ENCODE measurements at regions not wholly inside any gene's neighbourhood (a gene's known extent, or its start where the extent isn't known, plus 50 kb on each side); places are given as distances from the start of the nearest gene placed in this dataset.
"Not testable (repeated sequence)": the region's sequence is repeated elsewhere in the genome, so short reads cannot be mapped to it uniquely, and the experiment has no call there.

DNA sequence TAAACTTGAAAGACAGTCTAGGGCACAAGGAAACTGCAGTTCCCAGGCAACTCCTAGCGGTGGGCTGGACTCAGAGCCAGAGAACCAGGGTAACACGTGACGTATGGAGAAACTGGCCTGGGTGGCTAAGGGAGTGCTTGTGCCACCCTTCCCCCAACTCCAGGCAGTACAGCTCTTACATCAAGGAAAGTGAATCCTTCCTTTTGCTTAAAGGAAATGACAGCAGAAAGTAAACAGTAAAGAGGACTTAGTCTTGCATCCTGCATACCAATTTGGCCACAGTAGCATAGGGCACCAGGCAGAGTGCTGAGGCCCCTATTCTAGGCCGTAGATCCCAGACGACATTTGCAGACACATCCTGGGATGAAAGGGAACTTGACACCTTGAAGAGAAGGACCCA lies 322.8 kb downstream of the CD109 start:
- Histone ChIP-seq H3K9me2 (replicated peaks; ENCODE audit: control insufficient read depth, low read length) (no peaks in the 10 kb centered on the region), H3K4me1 (ENCODE audit: control insufficient read depth, low read length) (no peaks in the 10 kb centered on the region), H3K4me3 (ENCODE audit: low read length) (no peak overlapping the region), H3K27ac (ENCODE audit: low read depth, low read length) (no peak overlapping the region), H3K9me3 (ENCODE audit: control insufficient read depth, insufficient read depth, low read length) (no peaks in the 10 kb centered on the region), H3K27me3 (ENCODE audit: control insufficient read depth, low read length) (no peaks in the 10 kb centered on the region), H3F3A (ENCODE audit: control insufficient read depth, insufficient read depth) (no peaks in the 10 kb centered on the region), H3K4me2 (ENCODE audit: low read length) (no peak overlapping the region), H3K79me2 (ENCODE audit: control insufficient read depth, low read length) (no peaks in the 10 kb centered on the region), H4K20me1 (ENCODE audit: control insufficient read depth, insufficient read depth, low read depth, low read length) (no peaks in the 10 kb centered on the region), H3K36me3 (ENCODE audit: control insufficient read depth, low read length) (no peaks in the 10 kb centered on the region)
- TF ChIP-seq, protein P1, sequence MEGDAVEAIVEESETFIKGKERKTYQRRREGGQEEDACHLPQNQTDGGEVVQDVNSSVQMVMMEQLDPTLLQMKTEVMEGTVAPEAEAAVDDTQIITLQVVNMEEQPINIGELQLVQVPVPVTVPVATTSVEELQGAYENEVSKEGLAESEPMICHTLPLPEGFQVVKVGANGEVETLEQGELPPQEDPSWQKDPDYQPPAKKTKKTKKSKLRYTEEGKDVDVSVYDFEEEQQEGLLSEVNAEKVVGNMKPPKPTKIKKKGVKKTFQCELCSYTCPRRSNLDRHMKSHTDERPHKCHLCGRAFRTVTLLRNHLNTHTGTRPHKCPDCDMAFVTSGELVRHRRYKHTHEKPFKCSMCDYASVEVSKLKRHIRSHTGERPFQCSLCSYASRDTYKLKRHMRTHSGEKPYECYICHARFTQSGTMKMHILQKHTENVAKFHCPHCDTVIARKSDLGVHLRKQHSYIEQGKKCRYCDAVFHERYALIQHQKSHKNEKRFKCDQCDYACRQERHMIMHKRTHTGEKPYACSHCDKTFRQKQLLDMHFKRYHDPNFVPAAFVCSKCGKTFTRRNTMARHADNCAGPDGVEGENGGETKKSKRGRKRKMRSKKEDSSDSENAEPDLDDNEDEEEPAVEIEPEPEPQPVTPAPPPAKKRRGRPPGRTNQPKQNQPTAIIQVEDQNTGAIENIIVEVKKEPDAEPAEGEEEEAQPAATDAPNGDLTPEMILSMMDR (IDR thresholded peaks at IDR 0.05; ENCODE audit: low read depth, low read length, poor library complexity, severe bottlenecking), result no peak
- no peak for TF ChIP-seq EZH2phosphoT487 (IDR thresholded peaks at IDR 0.05; ENCODE audit: borderline replicate concordance, low read length)

DNA sequence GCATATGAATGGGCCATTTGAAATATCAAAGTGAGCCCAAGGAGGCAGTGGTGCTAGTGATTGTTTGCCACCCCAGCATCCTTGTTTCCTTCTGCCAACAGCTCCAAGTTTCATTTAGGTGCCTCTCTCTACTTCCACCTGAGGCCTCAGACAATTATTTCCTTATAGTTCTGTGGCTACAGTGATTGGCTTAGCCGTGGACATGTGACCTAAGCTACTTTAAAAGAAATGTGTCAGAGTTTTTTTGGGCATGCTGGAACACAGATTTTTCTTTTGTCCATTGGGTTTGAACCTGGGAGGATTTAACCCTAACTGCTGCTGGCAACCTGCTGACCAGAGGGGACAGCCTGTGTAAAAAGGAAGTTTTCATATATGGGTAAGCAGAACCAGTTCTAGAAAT lies 319.4 kb downstream of the CD109 start:
- H4K20me1 ChIP-seq (ENCODE audit: control insufficient read depth, insufficient read depth, low read depth, low read length), result no peaks in the 10 kb centered on the region
- H3K9me3 ChIP-seq (ENCODE audit: control insufficient read depth, insufficient read depth, low read length), result no peaks in the 10 kb centered on the region
- no peaks in the 10 kb centered on the region for H3K36me3 ChIP-seq (ENCODE audit: control insufficient read depth, low read length)
- H3F3A ChIP-seq (ENCODE audit: control insufficient read depth, insufficient read depth), result no peaks in the 10 kb centered on the region
- H3K27ac ChIP-seq (ENCODE audit: low read depth, low read length), result no peak overlapping the region
- no peaks in the 10 kb centered on the region for H3K27me3 ChIP-seq (ENCODE audit: control insufficient read depth, low read length)
- H3K9me2 ChIP-seq (replicated peaks; ENCODE audit: control insufficient read depth, low read length), result no peaks in the 10 kb centered on the region
- no peak for TF ChIP-seq EZH2phosphoT487 (IDR thresholded peaks at IDR 0.05; ENCODE audit: borderline replicate concordance, low read length)
- TF ChIP-seq, protein P1 (IDR thresholded peaks at IDR 0.05; ENCODE audit: low read depth, low read length, poor library complexity, severe bottlenecking), result no peak
- H3K4me1 ChIP-seq (ENCODE audit: control insufficient read depth, low read length), result no peaks in the 10 kb centered on the region
- no peaks in the 10 kb centered on the region for H3K79me2 ChIP-seq (ENCODE audit: control insufficient read depth, low read length)
- H3K4me3 ChIP-seq (ENCODE audit: low read length), result no peak overlapping the region
- H3K4me2 ChIP-seq (ENCODE audit: low read length), result no peak overlapping the region

DNA sequence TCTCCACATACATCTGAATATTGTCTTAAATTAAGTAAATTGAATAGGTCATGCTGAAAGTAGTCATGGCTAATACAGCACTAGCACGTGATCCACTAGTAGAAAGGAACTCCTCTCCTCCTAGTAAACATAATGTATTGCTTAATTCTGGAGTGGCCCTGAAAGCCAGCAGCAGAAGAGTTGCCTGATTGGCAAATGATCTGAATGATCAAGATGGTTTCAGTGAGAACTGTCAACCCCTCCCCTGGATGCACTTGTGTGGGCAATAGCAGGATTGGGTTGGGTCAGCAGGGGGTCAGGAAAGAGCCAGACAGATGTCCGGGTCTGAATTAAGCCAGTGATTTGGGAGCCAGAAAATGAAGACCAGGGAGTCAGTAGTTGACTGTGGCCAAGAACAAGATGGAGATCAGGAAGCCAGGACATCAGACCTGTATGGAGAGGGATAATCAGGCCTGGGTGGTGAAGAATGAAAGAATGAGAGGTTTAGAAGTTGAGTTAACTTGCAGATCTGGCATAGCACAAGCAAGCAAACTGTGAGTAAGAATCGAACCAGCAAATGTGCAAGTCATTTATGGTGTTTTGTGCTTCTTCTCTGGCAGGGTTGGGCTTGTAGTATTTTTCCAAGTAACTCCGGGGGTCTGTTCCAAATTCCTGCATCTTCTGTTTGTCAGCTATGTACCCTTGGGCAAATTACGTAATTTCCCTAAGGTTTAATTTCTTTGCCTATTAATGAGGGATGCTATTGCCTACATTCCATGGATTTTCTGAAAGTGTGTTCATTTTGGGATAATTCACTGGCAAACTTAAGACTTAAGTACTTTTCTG lies 304.9 kb downstream of the CD109 start:
- H3K4me1 ChIP-seq (ENCODE audit: control insufficient read depth, low read length), result no peaks in the 10 kb centered on the region
- no peaks in the 10 kb centered on the region for H3K9me2 ChIP-seq (replicated peaks; ENCODE audit: control insufficient read depth, low read length)
- no peaks in the 10 kb centered on the region for H4K20me1 ChIP-seq (ENCODE audit: control insufficient read depth, insufficient read depth, low read depth, low read length)
- TF ChIP-seq, protein P1 (IDR thresholded peaks at IDR 0.05; ENCODE audit: low read depth, low read length, poor library complexity, severe bottlenecking), result no peak
- no peak for TF ChIP-seq EZH2phosphoT487 (IDR thresholded peaks at IDR 0.05; ENCODE audit: borderline replicate concordance, low read length)
- H3K79me2 ChIP-seq (ENCODE audit: control insufficient read depth, low read length), result no peaks in the 10 kb centered on the region
- no peaks in the 10 kb centered on the region for H3F3A ChIP-seq (ENCODE audit: control insufficient read depth, insufficient read depth)
- no peaks in the 10 kb centered on the region for H3K36me3 ChIP-seq (ENCODE audit: control insufficient read depth, low read length)
- H3K27ac ChIP-seq (ENCODE audit: low read depth, low read length), result no peak overlapping the region
- no peak overlapping the region for H3K4me2 ChIP-seq (ENCODE audit: low read length)
- H3K27me3 ChIP-seq (ENCODE audit: control insufficient read depth, low read length), result no peaks in the 10 kb centered on the region
- H3K9me3 ChIP-seq (ENCODE audit: control insufficient read depth, insufficient read depth, low read length), result no peaks in the 10 kb centered on the region
- no peak overlapping the region for H3K4me3 ChIP-seq (ENCODE audit: low read length)

DNA sequence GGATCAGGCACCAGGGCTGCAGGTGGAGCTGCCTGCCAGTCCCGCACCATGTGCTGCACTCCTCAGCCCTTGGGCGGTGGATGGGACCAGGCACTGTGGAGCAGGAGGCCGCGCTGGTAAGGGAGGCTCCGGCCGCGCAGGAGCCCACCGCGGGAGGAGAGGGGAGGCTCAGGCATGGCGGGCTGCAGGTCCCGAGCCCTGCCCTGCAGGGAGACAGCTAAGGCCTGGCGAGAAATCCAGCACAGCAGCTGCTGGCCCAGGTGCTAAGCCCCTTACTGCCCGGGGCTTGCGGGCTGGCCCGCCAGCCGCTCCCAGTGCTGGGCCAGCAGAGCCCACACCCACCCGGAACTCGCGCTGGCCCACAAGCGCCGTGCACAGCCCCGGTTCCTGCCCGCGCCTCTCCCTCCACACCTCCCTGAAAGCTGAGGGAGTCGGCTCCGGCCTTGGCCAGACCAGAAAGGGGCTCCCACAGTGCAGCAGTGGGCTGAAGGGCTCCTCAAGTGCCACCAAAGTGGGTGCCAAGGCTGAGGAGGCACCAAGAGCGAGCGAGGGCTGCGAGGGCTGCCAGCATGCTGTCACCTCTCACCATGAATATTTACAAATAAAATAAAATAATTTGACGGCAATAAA lies 294.7 kb downstream of the CD109 start:
- H3K27ac ChIP-seq (ENCODE audit: low read depth, low read length); H3K4me1 ChIP-seq (ENCODE audit: control insufficient read depth, low read length); H3K36me3 ChIP-seq (ENCODE audit: control insufficient read depth, low read length); H3K9me3 ChIP-seq (ENCODE audit: control insufficient read depth, insufficient read depth, low read length); H3F3A ChIP-seq (ENCODE audit: control insufficient read depth, insufficient read depth); H4K20me1 ChIP-seq (ENCODE audit: control insufficient read depth, insufficient read depth, low read depth, low read length); H3K4me2 ChIP-seq (ENCODE audit: low read length); H3K79me2 ChIP-seq (ENCODE audit: control insufficient read depth, low read length); H3K4me3 ChIP-seq (ENCODE audit: low read length); H3K9me2 ChIP-seq (replicated peaks; ENCODE audit: control insufficient read depth, low read length); H3K27me3 ChIP-seq (ENCODE audit: control insufficient read depth, low read length): not testable (repeated sequence)
